ENCODE measurements at regions not wholly inside any gene's neighbourhood (a gene's known extent, or its start where the extent isn't known, plus 50 kb on each side); places are given as distances from the start of the nearest gene placed in this dataset.
A peak's percentile ranks its signal among the peaks of the same experiment; 100 is the strongest.
"Not testable (repeated sequence)": the region's sequence is repeated elsewhere in the genome, so short reads cannot be mapped to it uniquely, and the experiment has no call there.

DNA sequence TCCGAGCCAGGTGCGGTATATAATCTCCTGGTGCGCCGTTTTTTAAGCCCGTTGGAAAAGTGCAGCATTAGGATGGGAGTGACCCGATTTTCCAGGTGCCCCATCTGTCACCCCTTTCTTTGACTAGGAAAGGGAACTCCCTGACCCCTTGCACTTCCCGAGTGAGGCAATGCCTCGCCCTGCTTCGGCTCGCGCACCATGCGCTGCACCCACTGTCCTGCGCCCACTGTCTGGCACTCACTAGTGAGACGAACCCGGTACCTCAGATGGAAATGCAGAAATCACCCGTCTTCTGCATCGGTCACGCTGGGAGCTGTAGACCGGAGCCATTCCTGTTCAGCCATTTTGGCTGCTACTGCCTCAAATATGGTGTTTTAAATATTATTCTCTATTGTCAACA, 198.0 kb downstream of the MEIS1 start:
- POLR2A ChIA-PET = not testable (repeated sequence)

DNA sequence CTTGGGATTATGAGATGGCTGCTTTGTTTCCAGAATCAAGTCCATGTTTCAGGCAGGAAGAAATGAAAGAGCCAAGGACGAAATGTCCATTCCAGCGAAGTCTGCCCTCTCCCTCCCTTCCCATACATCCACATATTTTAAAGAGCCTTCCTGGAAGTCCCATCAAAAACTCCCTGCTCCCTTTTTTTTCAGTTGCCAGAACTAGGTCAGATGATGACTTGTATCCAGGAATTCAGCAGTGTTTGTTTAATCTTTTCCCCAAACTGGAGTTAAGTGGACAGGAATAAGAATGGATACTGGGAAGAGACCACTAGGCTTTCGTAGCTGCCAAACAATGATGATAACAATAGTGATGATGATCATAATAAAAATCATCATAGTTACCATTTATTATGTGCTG, 198.7 kb downstream of the MEIS1 start:
- TF ChIP-seq FOXK2 (IDR thresholded peaks at IDR 0.05) (no peak), FOXM1 (IDR thresholded peaks at IDR 0.05; ENCODE audit: borderline replicate concordance) (no peak), ELF4 (IDR thresholded peaks at IDR 0.05) (no peak), ARNT (IDR thresholded peaks at IDR 0.05) (no peak), NFRKB (IDR thresholded peaks at IDR 0.05) (no peak), SP1 (IDR thresholded peaks at IDR 0.05) (no peak), SUZ12 (IDR thresholded peaks at IDR 0.05) (no peak), BHLHE40 (IDR thresholded peaks at IDR 0.05; ENCODE audit: borderline replicate concordance) (no peak), TARDBP (IDR thresholded peaks at IDR 0.05) (no peak)
- POLR2A ChIA-PET = no interaction called here
- no peak for DNase-seq (ENCODE audit: extremely low spot score)
- CTCF ChIA-PET = no interaction called here

More for the DNA sequence above, 198.0 kb downstream of the MEIS1 start:
- DNase-seq (ENCODE audit: extremely low spot score); CTCF ChIA-PET: not testable (repeated sequence)

DNA sequence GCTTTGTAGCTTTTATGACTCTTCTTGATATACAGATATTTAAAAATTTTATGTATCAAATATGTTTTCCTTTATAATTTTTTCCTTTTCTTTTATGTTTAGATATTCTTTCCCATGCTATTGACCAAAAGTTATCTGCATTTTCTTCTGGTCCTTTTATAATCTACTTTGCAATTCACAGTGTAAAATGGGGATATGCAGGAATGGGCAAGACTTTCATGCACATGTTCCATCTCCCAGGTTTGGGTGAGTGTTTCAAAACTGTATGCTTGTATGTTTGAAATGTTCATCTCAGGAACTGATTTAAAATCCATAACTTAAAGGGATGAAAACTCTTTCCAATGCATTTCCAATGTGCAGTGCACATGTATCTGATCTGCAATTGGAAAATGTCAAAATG, 199.9 kb downstream of the MEIS1 start:
- DNase-seq (ENCODE audit: extremely low spot score) = no peak
- TF ChIP-seq FOXK2 (IDR thresholded peaks at IDR 0.05) = no peak
- no peak for TF ChIP-seq CTBP1 (IDR thresholded peaks at IDR 0.05; ENCODE audit: borderline replicate concordance)
- TF ChIP-seq NFRKB (IDR thresholded peaks at IDR 0.05) = no peak
- CTCF ChIA-PET = no interaction called here
- POLR2A ChIA-PET = no interaction called here

DNA sequence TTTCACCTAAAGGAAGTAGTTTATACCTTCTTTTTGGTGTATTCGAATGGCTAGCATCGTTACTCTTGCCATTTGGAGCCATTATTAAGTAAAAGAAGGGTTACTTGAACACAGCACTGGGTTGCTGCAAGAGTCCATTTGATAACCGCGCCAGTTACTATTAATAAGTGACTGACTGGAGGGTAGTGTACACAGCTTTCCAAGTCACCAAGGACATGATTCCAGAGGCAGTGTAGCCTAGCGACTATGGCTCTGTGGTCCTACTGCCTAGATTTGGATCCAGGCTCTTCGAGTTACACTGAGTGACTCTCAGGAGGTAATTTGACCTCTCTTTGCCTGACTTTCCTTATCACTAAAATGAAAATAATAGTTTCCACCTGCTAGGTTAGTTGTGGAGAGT, 206.8 kb downstream of the MEIS1 start:
- ChIA-PET CTCF (no interaction called here), POLR2A (no interaction called here)
- no peak for DNase-seq (ENCODE audit: extremely low spot score)
- TF ChIP-seq HDGF (IDR thresholded peaks at IDR 0.05; ENCODE audit: borderline replicate concordance) (no peak), ELF4 (IDR thresholded peaks at IDR 0.05) (no peak), NFRKB (IDR thresholded peaks at IDR 0.05) (no peak), BHLHE40 (IDR thresholded peaks at IDR 0.05; ENCODE audit: borderline replicate concordance) (no peak), SP1 (IDR thresholded peaks at IDR 0.05) (no peak), CTBP1 (IDR thresholded peaks at IDR 0.05; ENCODE audit: borderline replicate concordance) (no peak), FOXM1 (IDR thresholded peaks at IDR 0.05; ENCODE audit: borderline replicate concordance) (no peak), LEF1 (IDR thresholded peaks at IDR 0.05; ENCODE audit: borderline replicate concordance) (no peak), FOXA1 (IDR thresholded peaks at IDR 0.05) (no peak)
- TF ChIP-seq, protein P1, sequence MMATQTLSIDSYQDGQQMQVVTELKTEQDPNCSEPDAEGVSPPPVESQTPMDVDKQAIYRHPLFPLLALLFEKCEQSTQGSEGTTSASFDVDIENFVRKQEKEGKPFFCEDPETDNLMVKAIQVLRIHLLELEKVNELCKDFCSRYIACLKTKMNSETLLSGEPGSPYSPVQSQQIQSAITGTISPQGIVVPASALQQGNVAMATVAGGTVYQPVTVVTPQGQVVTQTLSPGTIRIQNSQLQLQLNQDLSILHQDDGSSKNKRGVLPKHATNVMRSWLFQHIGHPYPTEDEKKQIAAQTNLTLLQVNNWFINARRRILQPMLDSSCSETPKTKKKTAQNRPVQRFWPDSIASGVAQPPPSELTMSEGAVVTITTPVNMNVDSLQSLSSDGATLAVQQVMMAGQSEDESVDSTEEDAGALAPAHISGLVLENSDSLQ (IDR thresholded peaks at IDR 0.05) = no peak

DNA sequence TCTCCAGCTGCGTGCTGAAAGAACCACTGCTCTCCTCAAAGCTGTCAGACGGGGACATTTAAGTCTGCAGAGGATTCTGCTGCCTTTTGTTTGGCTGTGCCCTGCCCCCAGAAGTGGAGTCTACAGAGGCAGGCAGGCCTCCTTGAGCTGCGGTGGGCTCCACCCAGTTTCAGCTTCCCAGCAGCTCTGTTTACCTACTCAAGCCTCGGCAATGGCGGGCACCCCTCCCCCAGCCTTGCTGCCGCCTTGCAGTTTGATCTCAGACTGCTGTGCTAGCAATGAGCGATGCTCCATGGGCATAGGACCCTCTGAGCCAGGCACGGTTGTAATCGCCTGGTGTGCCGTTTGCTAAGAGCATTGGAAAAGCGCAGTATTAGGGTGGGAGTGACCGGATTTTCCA, 213.2 kb downstream of the MEIS1 start:
- CTCF ChIA-PET; POLR2A ChIA-PET; DNase-seq (ENCODE audit: extremely low spot score): not testable (repeated sequence)

DNA sequence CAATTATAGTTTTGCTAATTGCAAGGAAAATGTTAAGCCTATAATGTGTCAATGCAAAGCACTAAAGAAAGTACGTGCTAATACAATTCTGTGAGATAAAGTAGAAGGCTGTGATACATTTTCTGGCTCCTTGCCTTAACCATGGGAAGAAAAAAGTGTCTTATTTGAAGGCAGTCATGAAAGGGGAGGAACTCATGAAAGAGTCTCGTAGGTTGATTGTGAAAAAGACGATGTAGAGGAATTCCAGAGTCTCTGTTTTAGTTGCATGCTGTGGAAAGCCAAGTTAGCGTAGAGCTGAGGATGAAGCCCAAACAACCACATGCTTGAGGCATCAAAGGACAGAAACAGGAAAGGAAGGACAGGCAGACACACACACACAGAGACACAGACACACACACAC, 214.1 kb downstream of the MEIS1 start:
- POLR2A ChIA-PET = no interaction called here
- no peak for DNase-seq (ENCODE audit: extremely low spot score)
- CTCF ChIA-PET = no interaction called here
- TF ChIP-seq ZNF384 (IDR thresholded peaks at IDR 0.05) = no peak
- TF ChIP-seq L3MBTL2 (conservative IDR thresholded peaks at IDR 0.05) = no peak
- TF ChIP-seq HDGF (IDR thresholded peaks at IDR 0.05; ENCODE audit: borderline replicate concordance) = no peak
- TF ChIP-seq SP1 (IDR thresholded peaks at IDR 0.05) = no peak
- no peak for TF ChIP-seq LEF1 (IDR thresholded peaks at IDR 0.05; ENCODE audit: borderline replicate concordance)
- no peak for TF ChIP-seq ARNT (IDR thresholded peaks at IDR 0.05)
- TF ChIP-seq CTBP1 (IDR thresholded peaks at IDR 0.05; ENCODE audit: borderline replicate concordance) = no peak
- TF ChIP-seq, protein P1 (IDR thresholded peaks at IDR 0.05) = no peak
- no peak for TF ChIP-seq FOXA1 (IDR thresholded peaks at IDR 0.05)
- TF ChIP-seq FOXM1 (IDR thresholded peaks at IDR 0.05; ENCODE audit: borderline replicate concordance) = no peak
- no peak for TF ChIP-seq NFRKB (IDR thresholded peaks at IDR 0.05)
- TF ChIP-seq SUZ12 (IDR thresholded peaks at IDR 0.05) = no peak
- no peak for TF ChIP-seq FOXK2 (IDR thresholded peaks at IDR 0.05)
- no peak for TF ChIP-seq TARDBP (IDR thresholded peaks at IDR 0.05)
- TF ChIP-seq ELF4 (IDR thresholded peaks at IDR 0.05) = no peak
- TF ChIP-seq BHLHE40 (IDR thresholded peaks at IDR 0.05; ENCODE audit: borderline replicate concordance) = no peak

DNA sequence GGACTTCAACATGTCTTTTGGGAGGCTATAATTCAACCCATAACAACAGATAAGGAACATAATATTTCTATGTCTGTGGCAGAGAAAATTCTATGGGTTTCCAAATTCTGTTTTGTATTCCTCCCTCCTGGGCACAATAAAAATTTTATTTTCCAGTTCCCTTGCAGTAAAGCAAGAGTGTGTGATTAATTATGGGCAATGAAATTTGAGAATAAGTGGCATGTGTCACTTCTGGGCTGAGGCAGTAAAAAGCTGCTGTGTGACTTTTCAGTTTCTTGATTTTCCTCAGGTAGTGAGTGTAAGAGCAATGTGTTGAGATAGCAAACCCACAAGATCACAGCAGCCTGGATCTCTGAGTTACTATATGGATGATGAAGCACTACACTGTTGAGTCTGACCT, 216.4 kb downstream of the MEIS1 start:
- no peak for DNase-seq (ENCODE audit: extremely low spot score)
- CTCF ChIA-PET = no interaction called here
- TF ChIP-seq, protein P1 (IDR thresholded peaks at IDR 0.05) = peak; percentile 91
- no peak for TF ChIP-seq FOXK2 (IDR thresholded peaks at IDR 0.05)
- TF ChIP-seq LEF1 (IDR thresholded peaks at IDR 0.05; ENCODE audit: borderline replicate concordance) = no peak
- no peak for TF ChIP-seq NFRKB (IDR thresholded peaks at IDR 0.05)
- TF ChIP-seq ZNF384 (IDR thresholded peaks at IDR 0.05) = no peak
- TF ChIP-seq SP1 (IDR thresholded peaks at IDR 0.05) = no peak
- POLR2A ChIA-PET = no interaction called here

DNA sequence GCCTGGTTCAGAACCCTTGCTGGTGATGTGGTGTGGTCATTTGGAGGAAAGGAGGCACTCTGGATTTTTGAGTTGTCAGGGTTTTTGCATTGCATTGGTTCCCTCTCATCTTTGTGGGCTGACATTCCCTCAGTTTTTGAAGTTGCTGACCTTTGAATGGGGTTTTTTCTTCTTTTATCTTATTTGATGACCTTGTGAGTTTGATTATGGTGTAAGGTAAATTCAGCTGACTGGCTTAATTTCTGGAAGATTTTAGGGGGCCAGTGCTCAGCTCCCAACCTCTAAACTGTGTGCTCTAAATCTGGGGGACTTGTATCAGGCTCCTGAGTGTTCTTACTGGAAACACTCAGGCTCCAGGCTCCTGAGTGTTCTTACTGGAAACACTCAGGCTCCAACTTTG, 225.9 kb downstream of the MEIS1 start:
- CTCF ChIA-PET = no interaction called here
- no peak for TF ChIP-seq NFRKB (IDR thresholded peaks at IDR 0.05)
- TF ChIP-seq SUZ12 (IDR thresholded peaks at IDR 0.05) = no peak
- no peak for TF ChIP-seq BHLHE40 (IDR thresholded peaks at IDR 0.05; ENCODE audit: borderline replicate concordance)
- POLR2A ChIA-PET = no interaction called here
- DNase-seq (ENCODE audit: extremely low spot score) = no peak

Measured in HEK293T (cell line).